ENCODE measurements at regions not wholly inside any gene's neighbourhood (a gene's known extent, or its start where the extent isn't known, plus 50 kb on each side); places are given as distances from the start of the nearest gene placed in this dataset.

DNA sequence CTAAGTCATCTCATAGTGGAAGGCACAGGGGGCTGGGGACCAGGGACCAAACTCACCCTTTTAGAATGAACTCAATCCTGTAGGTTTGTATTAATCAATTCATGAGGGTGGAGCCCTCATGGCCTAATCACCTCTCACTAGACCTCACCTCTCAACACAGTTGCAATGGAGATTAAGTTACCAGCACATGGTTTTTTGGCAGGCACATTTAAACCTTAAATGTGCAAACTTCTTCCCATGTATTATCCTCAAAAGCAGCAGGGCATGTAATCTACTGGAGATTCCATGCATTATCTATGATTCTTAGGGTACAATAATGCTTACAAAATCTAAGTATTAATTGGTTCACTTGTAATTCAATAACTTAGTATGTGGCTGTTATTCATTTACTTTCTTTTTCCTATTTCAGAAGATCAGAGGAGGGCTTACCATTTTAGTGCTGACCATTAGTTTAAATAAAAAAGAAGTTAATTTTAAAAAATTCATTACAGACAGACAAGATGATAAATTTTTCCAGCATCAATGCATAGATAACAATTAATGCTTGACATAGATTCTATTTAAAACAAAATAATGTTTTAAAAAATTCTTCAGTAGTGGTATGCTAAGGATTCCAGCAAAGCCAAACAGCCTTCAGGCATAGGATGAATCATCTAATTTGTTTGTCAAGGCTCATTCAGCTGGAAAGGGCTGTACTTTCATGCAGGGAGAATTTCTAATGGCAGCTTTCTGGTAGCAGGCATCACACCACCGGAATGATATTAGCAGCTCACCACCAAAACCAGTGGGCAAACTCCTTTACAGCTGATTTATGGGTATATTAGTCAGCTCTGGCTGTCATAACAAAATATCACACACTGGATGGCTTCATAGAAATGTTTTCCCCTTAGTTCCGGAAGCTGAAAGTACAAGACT lies 124.6 kb upstream of the ZNF648 start:
- no peak overlapping the region for H3K4me3 ChIP-seq (replicated peaks; ENCODE audit: insufficient read depth, low read length)

DNA sequence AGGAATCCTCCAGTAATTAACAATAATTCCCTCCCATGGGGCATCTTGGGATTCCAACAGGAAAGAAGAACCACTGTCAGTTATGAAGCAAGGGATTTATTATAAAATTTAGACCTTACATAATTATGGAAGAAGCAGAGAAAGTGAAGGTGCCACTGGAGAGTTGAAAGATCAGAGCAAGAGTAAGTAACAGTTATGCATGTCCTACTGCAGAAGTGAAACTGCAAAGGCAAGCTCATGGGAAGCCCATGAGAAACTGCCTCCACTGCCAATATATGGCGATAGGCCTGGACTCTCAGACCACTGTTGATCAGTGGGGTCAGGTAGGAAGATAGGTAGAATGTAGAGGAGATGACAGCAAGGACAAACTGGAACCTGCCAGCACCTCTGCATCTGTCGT lies 123.6 kb upstream of the ZNF648 start:
- TF ChIP-seq, protein P1, sequence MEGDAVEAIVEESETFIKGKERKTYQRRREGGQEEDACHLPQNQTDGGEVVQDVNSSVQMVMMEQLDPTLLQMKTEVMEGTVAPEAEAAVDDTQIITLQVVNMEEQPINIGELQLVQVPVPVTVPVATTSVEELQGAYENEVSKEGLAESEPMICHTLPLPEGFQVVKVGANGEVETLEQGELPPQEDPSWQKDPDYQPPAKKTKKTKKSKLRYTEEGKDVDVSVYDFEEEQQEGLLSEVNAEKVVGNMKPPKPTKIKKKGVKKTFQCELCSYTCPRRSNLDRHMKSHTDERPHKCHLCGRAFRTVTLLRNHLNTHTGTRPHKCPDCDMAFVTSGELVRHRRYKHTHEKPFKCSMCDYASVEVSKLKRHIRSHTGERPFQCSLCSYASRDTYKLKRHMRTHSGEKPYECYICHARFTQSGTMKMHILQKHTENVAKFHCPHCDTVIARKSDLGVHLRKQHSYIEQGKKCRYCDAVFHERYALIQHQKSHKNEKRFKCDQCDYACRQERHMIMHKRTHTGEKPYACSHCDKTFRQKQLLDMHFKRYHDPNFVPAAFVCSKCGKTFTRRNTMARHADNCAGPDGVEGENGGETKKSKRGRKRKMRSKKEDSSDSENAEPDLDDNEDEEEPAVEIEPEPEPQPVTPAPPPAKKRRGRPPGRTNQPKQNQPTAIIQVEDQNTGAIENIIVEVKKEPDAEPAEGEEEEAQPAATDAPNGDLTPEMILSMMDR (IDR thresholded peaks at IDR 0.05; ENCODE audit: insufficient read depth, low read length): no peak
- no peak for TF ChIP-seq GABPA (IDR thresholded peaks at IDR 0.05; ENCODE audit: low read depth)
- no peak for TF ChIP-seq POLR2AphosphoS5 (IDR thresholded peaks at IDR 0.05; ENCODE audit: low read depth)
- no peak for TF ChIP-seq SPI1 (IDR thresholded peaks at IDR 0.05; ENCODE audit: borderline replicate concordance, low read depth)
- no peaks in the 10 kb centered on the region for H3K27me3 ChIP-seq (ENCODE audit: insufficient read depth, poor library complexity, severe bottlenecking)
- no peak overlapping the region for H3K27ac ChIP-seq (replicated peaks)
- H3K4me3 ChIP-seq (replicated peaks; ENCODE audit: insufficient read depth, low read length): no peak overlapping the region
- peak in 1 of 2 experiments; percentile 28 for DNase-seq (ENCODE audit: low read depth in 1 of 2, low spot score in 1 of 2)

More for the DNA sequence above, 124.6 kb upstream of the ZNF648 start:
- no peak for TF ChIP-seq GABPA (IDR thresholded peaks at IDR 0.05; ENCODE audit: low read depth)
- TF ChIP-seq, protein P1 (IDR thresholded peaks at IDR 0.05; ENCODE audit: insufficient read depth, low read length): no peak
- no peak for TF ChIP-seq POLR2AphosphoS5 (IDR thresholded peaks at IDR 0.05; ENCODE audit: low read depth)
- no peak for TF ChIP-seq SPI1 (IDR thresholded peaks at IDR 0.05; ENCODE audit: borderline replicate concordance, low read depth)
- TF ChIP-seq, protein P2, sequence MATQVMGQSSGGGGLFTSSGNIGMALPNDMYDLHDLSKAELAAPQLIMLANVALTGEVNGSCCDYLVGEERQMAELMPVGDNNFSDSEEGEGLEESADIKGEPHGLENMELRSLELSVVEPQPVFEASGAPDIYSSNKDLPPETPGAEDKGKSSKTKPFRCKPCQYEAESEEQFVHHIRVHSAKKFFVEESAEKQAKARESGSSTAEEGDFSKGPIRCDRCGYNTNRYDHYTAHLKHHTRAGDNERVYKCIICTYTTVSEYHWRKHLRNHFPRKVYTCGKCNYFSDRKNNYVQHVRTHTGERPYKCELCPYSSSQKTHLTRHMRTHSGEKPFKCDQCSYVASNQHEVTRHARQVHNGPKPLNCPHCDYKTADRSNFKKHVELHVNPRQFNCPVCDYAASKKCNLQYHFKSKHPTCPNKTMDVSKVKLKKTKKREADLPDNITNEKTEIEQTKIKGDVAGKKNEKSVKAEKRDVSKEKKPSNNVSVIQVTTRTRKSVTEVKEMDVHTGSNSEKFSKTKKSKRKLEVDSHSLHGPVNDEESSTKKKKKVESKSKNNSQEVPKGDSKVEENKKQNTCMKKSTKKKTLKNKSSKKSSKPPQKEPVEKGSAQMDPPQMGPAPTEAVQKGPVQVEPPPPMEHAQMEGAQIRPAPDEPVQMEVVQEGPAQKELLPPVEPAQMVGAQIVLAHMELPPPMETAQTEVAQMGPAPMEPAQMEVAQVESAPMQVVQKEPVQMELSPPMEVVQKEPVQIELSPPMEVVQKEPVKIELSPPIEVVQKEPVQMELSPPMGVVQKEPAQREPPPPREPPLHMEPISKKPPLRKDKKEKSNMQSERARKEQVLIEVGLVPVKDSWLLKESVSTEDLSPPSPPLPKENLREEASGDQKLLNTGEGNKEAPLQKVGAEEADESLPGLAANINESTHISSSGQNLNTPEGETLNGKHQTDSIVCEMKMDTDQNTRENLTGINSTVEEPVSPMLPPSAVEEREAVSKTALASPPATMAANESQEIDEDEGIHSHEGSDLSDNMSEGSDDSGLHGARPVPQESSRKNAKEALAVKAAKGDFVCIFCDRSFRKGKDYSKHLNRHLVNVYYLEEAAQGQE (IDR thresholded peaks at IDR 0.05; ENCODE audit: insufficient replicate concordance, low read depth): no peak
- Histone ChIP-seq H3K27ac (replicated peaks) (no peak overlapping the region), H3K27me3 (ENCODE audit: insufficient read depth, poor library complexity, severe bottlenecking) (no peaks in the 10 kb centered on the region)
- no peak for DNase-seq (ENCODE audit: low read depth in 1 of 2, low spot score in 1 of 2)

DNA sequence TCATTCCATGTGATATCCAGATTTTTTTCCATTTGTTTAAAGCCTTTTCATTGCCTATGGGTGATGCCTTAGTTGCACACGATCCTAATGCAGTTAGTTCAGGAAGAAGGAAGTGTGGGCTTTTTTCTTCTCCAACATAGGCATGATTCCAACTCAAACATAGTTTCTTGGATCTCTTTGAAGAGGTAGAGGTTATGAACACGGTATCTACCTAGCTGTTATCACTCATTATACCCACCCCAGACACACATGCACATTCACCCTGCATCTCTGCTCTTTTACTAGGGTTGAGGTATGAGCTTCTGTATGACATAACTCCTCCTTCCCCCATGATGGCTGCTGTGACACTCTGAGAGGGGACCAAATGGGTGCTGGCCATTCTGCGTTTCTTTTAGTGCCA lies 122.1 kb upstream of the ZNF648 start:
- Histone ChIP-seq H3K4me3 (replicated peaks; ENCODE audit: insufficient read depth, low read length) (no peak overlapping the region), H3K27ac (replicated peaks) (no peak overlapping the region), H3K27me3 (ENCODE audit: insufficient read depth, poor library complexity, severe bottlenecking) (no peaks in the 10 kb centered on the region)
- no peak for TF ChIP-seq GABPA (IDR thresholded peaks at IDR 0.05; ENCODE audit: low read depth)
- TF ChIP-seq SPI1 (IDR thresholded peaks at IDR 0.05; ENCODE audit: borderline replicate concordance, low read depth): no peak
- TF ChIP-seq, protein P1 (IDR thresholded peaks at IDR 0.05; ENCODE audit: insufficient read depth, low read length): no peak
- TF ChIP-seq POLR2AphosphoS5 (IDR thresholded peaks at IDR 0.05; ENCODE audit: low read depth): no peak
- TF ChIP-seq, protein P2 (IDR thresholded peaks at IDR 0.05; ENCODE audit: insufficient replicate concordance, low read depth): no peak
- no peak for DNase-seq (ENCODE audit: low read depth in 1 of 2, low spot score in 1 of 2)
